ENCODE measurements at regions not wholly inside any gene's neighbourhood (a gene's known extent, or its start where the extent isn't known, plus 50 kb on each side); places are given as distances from the start of the nearest gene placed in this dataset.

DNA sequence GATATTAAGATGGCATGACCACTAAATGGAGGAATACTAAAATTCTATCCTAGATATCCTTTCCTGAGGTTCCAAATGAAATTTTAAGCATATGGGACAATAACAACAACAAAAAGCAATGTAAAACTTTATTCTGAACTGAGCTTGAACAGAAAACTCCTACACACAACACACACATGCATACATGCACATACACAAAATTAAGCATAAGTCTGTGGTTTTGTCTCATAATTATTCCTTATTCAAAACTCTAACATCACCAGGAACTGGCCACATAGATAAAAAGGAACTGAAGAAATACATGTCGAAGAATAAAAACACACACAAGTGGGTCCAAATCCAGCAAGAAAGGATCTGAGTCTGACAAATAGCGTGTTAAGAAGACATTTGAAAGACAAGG is 168.0 kb downstream of the COX18 start:
- H3K36me3 ChIP-seq (ENCODE audit: low read depth): no peaks in the 10 kb centered on the region
- TF ChIP-seq CTCF (IDR thresholded peaks at IDR 0.05; ENCODE audit: poor library complexity, severe bottlenecking): no peak
- no peak for ATAC-seq (ENCODE audit: low read depth)

GRCh38 chr4:72900952-72901351 is 168.6 kb downstream of the COX18 start:
- no peak overlapping the region for H3K27ac ChIP-seq (ENCODE audit: poor library complexity, severe bottlenecking)
- no peak for TF ChIP-seq CTCF (IDR thresholded peaks at IDR 0.05; ENCODE audit: poor library complexity, severe bottlenecking)

More for the DNA sequence above, 168.0 kb downstream of the COX18 start:
- Histone ChIP-seq H3K27me3 (ENCODE audit: insufficient read depth, poor library complexity, severe bottlenecking) (no peaks in the 10 kb centered on the region), H3K4me1 (ENCODE audit: insufficient read depth, poor library complexity, severe bottlenecking) (no peaks in the 10 kb centered on the region), H3K4me3 (ENCODE audit: severe bottlenecking) (no peak overlapping the region), H3K9me3 (ENCODE audit: severe bottlenecking) (no peaks in the 10 kb centered on the region), H3K27ac (ENCODE audit: poor library complexity, severe bottlenecking) (no peak overlapping the region)
- no peak for DNase-seq (ENCODE audit: low spot score)

DNA sequence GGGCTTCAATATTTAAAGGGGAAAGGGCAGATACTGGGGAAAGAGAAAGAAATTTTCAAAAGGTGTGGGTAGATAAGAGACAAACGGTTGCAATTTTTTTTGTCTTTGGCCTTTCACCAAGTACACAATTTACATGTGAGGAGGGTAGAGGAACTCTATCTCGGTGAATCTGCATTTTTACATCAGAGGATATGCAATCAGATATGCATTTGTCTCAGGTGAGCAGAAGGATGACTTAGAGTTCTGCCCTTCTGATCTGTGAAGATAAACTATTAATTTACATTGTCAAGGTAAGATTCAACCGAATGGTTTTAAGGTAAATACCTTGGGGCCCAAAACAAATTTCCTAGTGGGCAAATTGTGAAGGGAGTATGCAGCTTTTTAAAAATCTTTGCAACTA is 169.9 kb downstream of the COX18 start:
- Histone ChIP-seq H3K27me3 (ENCODE audit: insufficient read depth, poor library complexity, severe bottlenecking) (no peaks in the 10 kb centered on the region), H3K9me3 (ENCODE audit: severe bottlenecking) (no peaks in the 10 kb centered on the region), H3K27ac (ENCODE audit: poor library complexity, severe bottlenecking) (no peak overlapping the region), H3K4me3 (ENCODE audit: severe bottlenecking) (no peak overlapping the region), H3K36me3 (ENCODE audit: low read depth) (no peaks in the 10 kb centered on the region), H3K4me1 (ENCODE audit: insufficient read depth, poor library complexity, severe bottlenecking) (no peaks in the 10 kb centered on the region)
- no peak for TF ChIP-seq CTCF (IDR thresholded peaks at IDR 0.05; ENCODE audit: poor library complexity, severe bottlenecking)
- ATAC-seq (ENCODE audit: low read depth) (no peak), DNase-seq (ENCODE audit: low spot score) (no peak)

More at GRCh38 chr4:72900952-72901351, 168.6 kb downstream of the COX18 start:
- ATAC-seq (ENCODE audit: low read depth): no peak
- no peaks in the 10 kb centered on the region for H3K36me3 ChIP-seq (ENCODE audit: low read depth)
- H3K4me1 ChIP-seq (ENCODE audit: insufficient read depth, poor library complexity, severe bottlenecking): no peaks in the 10 kb centered on the region
- H3K9me3 ChIP-seq (ENCODE audit: severe bottlenecking): no peaks in the 10 kb centered on the region
- DNase-seq (ENCODE audit: low spot score): no peak
- H3K27me3 ChIP-seq (ENCODE audit: insufficient read depth, poor library complexity, severe bottlenecking): no peaks in the 10 kb centered on the region
- H3K4me3 ChIP-seq (ENCODE audit: severe bottlenecking): no peak overlapping the region

GRCh38 chr4:72899214-72899613 is 170.3 kb downstream of the COX18 start:
- no peak overlapping the region for H3K4me3 ChIP-seq (ENCODE audit: severe bottlenecking)
- no peaks in the 10 kb centered on the region for H3K4me1 ChIP-seq (ENCODE audit: insufficient read depth, poor library complexity, severe bottlenecking)
- TF ChIP-seq CTCF (IDR thresholded peaks at IDR 0.05; ENCODE audit: poor library complexity, severe bottlenecking): no peak
- H3K27me3 ChIP-seq (ENCODE audit: insufficient read depth, poor library complexity, severe bottlenecking): no peaks in the 10 kb centered on the region
- no peak overlapping the region for H3K27ac ChIP-seq (ENCODE audit: poor library complexity, severe bottlenecking)
- no peaks in the 10 kb centered on the region for H3K36me3 ChIP-seq (ENCODE audit: low read depth)
- H3K9me3 ChIP-seq (ENCODE audit: severe bottlenecking): no peaks in the 10 kb centered on the region
- no peak for DNase-seq (ENCODE audit: low spot score)
- ATAC-seq (ENCODE audit: low read depth): no peak

DNA sequence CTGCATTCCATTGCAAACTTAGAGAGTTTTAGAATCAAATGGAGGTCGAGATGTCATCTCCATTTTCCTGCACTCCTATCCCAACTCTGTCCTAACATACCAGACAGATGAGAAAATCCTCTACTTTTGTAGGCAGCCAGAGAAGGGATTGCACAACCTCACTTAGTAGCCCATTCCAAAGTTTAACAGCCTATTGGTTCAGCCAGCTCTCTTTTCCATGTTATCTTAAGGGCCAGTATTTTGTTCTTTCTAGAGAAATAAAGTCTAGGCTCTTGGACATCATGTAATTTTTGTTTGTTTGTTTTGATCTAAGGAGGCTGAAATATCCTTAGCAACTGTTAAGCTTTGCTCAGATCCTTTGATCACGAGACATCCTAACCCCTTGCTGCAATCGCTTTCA is 173.0 kb downstream of the COX18 start:
- ATAC-seq (ENCODE audit: low read depth): peak; percentile 60
- H3K9me3 ChIP-seq (ENCODE audit: severe bottlenecking): no peaks in the 10 kb centered on the region
- DNase-seq (ENCODE audit: low spot score): no peak
- H3K27me3 ChIP-seq (ENCODE audit: insufficient read depth, poor library complexity, severe bottlenecking): no peaks in the 10 kb centered on the region
- H3K4me3 ChIP-seq (ENCODE audit: severe bottlenecking): no peak overlapping the region
- no peaks in the 10 kb centered on the region for H3K36me3 ChIP-seq (ENCODE audit: low read depth)
- no peaks in the 10 kb centered on the region for H3K4me1 ChIP-seq (ENCODE audit: insufficient read depth, poor library complexity, severe bottlenecking)
- no peak overlapping the region for H3K27ac ChIP-seq (ENCODE audit: poor library complexity, severe bottlenecking)
- TF ChIP-seq CTCF (IDR thresholded peaks at IDR 0.05; ENCODE audit: poor library complexity, severe bottlenecking): no peak
